Right atrium auricular region (tissue), 2 donors: ENCODE measurements at regions not wholly inside any gene's neighbourhood (a gene's known extent, or its start where the extent isn't known, plus 50 kb on each side); places are given as distances from the start of the nearest gene placed in this dataset.

Experiments used
- DNase-seq: peaks from one replicate; pipeline ENCODE4 v3.0.0-alpha.2; 2019; ENCODE audit warnings: low spot score
- H3K27ac ChIP-seq, 2 donors: fragments of 200-600 bp; sonication (generic); 1 replicate in 1 of 2; 2 replicates in 1 of 2; pipeline ENCODE4 v1.5.1; 2016 to 2019
- H3K27me3 ChIP-seq, 2 donors: fragments of 200-600 bp; sonication (generic); one replicate each; pipeline versions ENCODE4 v1.5.1 to v1.6.0; 2017 to 2019
- H3K36me3 ChIP-seq: fragments of 200-600 bp; sonication (generic); one replicate; pipeline ENCODE4 v1.5.1; 2016
- H3K4me1 ChIP-seq, 2 donors: fragments of 200-600 bp; sonication (generic); one replicate each; pipeline versions ENCODE4 v1.5.1 to v1.6.0; 2017 to 2019
- H3K4me3 ChIP-seq, 2 donors: fragments of 200-600 bp; sonication (generic); 1 replicate in 1 of 2; 2 replicates in 1 of 2; pipeline ENCODE4 v1.5.1; 2017 to 2019; ENCODE audit warnings: mild to moderate bottlenecking in 1 of 2, moderate library complexity in 1 of 2
- H3K9me3 ChIP-seq, 2 donors: fragments of 200-600 bp; sonication (generic); one replicate each; pipeline ENCODE4 v1.5.1; 2019
- CTCF ChIP-seq, 2 donors: fragments of 200-600 bp; sonication (generic); IDR thresholded peaks; one replicate each; pipeline ENCODE4 v1.5.1; 2019; ENCODE audit warnings: antibody characterized with exemption in 2 of 2

- Histone ChIP-seq H3K27me3 (no peaks in the 10 kb centered on the region), H3K4me1 (no peaks in the 10 kb centered on the region), H3K27ac (no peak overlapping the region), H3K4me3 (no peak overlapping the region), H3K36me3 (no peaks in the 10 kb centered on the region), H3K9me3 (no peaks in the 10 kb centered on the region)
- TF ChIP-seq CTCF (IDR thresholded peaks at IDR 0.05) = no peak
- DNase-seq = no peak
Observed at GRCh38 chr6:92915466-92915865, 503.9 kb downstream of the EPHA7 start.

- no peak for DNase-seq
- Histone ChIP-seq H3K4me3 (no peak overlapping the region), H3K4me1 (no peaks in the 10 kb centered on the region), H3K9me3 (no peaks in the 10 kb centered on the region), H3K36me3 (no peaks in the 10 kb centered on the region), H3K27me3 (no peaks in the 10 kb centered on the region), H3K27ac (no peak overlapping the region)
- no peak for TF ChIP-seq CTCF (IDR thresholded peaks at IDR 0.05)
Observed at GRCh38 chr6:92911301-92911700, 508.1 kb downstream of the EPHA7 start.

- Histone ChIP-seq H3K27me3 (no peaks in the 10 kb centered on the region), H3K36me3 (no peaks in the 10 kb centered on the region), H3K4me3 (no peak overlapping the region), H3K4me1 (no peaks in the 10 kb centered on the region), H3K9me3 (no peaks in the 10 kb centered on the region), H3K27ac (no peak overlapping the region)
- DNase-seq = no peak
- TF ChIP-seq CTCF (IDR thresholded peaks at IDR 0.05) = no peak
Observed at GRCh38 chr6:92910646-92911045, 508.7 kb downstream of the EPHA7 start.

GRCh38 chr6:92906385-92906784 lies 513.0 kb downstream of the EPHA7 start:
- no peak overlapping the region for H3K4me3 ChIP-seq
- no peaks in the 10 kb centered on the region for H3K36me3 ChIP-seq
- H3K27ac ChIP-seq = no peak overlapping the region
- DNase-seq = no peak
- H3K4me1 ChIP-seq = no peaks in the 10 kb centered on the region
- no peaks in the 10 kb centered on the region for H3K9me3 ChIP-seq
- no peaks in the 10 kb centered on the region for H3K27me3 ChIP-seq
- no peak for TF ChIP-seq CTCF (IDR thresholded peaks at IDR 0.05)

- H3K27ac ChIP-seq = no peak overlapping the region
- no peaks in the 10 kb centered on the region for H3K4me1 ChIP-seq
- no peak for DNase-seq
- H3K27me3 ChIP-seq = no peaks in the 10 kb centered on the region
- no peak overlapping the region for H3K4me3 ChIP-seq
- H3K36me3 ChIP-seq = no peaks in the 10 kb centered on the region
- H3K9me3 ChIP-seq = peaks cover 0 to 15% of the 10 kb centered on the region in 2 donors
- no peak for TF ChIP-seq CTCF (IDR thresholded peaks at IDR 0.05)
Observed at GRCh38 chr6:92893741-92894140, 525.6 kb downstream of the EPHA7 start.

GRCh38 chr6:92892626-92893170 lies 526.7 kb downstream of the EPHA7 start:
- H3K9me3 ChIP-seq = peaks cover 0 to 15% of the 10 kb centered on the region in 2 donors
- no peak for DNase-seq
- no peaks in the 10 kb centered on the region for H3K27me3 ChIP-seq
- no peak for TF ChIP-seq CTCF (IDR thresholded peaks at IDR 0.05)
- H3K4me1 ChIP-seq = no peaks in the 10 kb centered on the region
- no peak overlapping the region for H3K27ac ChIP-seq
- H3K36me3 ChIP-seq = no peaks in the 10 kb centered on the region
- H3K4me3 ChIP-seq = no peak overlapping the region
